HG03045 (cell line): ENCODE measurements at regions not wholly inside any gene's neighbourhood (a gene's known extent, or its start where the extent isn't known, plus 50 kb on each side); places are given as distances from the start of the nearest gene placed in this dataset.
"Not testable (repeated sequence)": the region's sequence is repeated elsewhere in the genome, so short reads cannot be mapped to it uniquely, and the experiment has no call there.

Source experiments
- ATAC-seq: cut with Tn5 transposase; IDR thresholded peaks from one replicate; pipeline ENCODE4 v1.9.1; 2021; ENCODE audit warnings: mild to moderate bottlenecking, moderate library complexity; ENCODE audit not compliant: unreplicated experiment

DNA sequence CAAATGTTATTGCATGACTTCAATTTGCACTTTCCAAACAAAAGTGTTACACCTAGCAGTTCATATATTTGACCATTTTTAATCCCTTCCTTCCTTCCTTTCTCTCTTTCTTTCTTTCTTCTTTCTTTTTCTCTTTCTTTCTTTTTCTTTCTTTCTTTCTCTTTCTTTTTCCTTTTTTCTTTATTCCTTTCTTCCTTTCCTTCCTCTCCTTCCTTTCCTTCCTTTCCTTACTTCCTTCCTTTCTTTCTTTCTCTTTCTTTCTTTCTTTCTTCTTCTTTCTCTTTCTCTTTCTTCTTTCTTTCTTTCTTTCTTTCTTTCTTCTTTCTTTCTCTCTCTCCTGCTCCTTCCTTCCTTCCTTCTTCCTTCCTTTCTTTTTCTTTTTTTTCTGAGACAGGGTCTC is 146.7 kb upstream of the ALKAL2 start:
- no peak for ATAC-seq

DNA sequence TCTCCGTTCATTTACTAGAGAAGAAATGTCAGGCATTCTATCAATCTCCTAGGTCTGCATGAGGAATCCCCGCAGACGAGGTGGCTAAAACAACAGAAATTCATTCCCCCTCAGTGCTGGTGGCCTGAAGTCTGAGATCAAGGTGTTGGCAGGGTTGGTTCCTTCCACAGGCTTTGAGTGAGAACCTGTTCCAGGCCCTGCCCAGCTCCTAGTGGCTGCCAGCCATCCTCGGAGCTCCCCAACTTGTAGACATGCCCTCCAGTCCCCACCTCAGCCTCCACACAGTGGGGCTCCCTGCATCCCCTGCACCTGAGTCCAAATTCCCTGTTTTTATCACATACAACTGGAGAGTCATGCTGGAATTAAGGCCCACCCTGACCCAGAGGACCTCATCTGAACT is 145.3 kb upstream of the ALKAL2 start:
- no peak for ATAC-seq

DNA sequence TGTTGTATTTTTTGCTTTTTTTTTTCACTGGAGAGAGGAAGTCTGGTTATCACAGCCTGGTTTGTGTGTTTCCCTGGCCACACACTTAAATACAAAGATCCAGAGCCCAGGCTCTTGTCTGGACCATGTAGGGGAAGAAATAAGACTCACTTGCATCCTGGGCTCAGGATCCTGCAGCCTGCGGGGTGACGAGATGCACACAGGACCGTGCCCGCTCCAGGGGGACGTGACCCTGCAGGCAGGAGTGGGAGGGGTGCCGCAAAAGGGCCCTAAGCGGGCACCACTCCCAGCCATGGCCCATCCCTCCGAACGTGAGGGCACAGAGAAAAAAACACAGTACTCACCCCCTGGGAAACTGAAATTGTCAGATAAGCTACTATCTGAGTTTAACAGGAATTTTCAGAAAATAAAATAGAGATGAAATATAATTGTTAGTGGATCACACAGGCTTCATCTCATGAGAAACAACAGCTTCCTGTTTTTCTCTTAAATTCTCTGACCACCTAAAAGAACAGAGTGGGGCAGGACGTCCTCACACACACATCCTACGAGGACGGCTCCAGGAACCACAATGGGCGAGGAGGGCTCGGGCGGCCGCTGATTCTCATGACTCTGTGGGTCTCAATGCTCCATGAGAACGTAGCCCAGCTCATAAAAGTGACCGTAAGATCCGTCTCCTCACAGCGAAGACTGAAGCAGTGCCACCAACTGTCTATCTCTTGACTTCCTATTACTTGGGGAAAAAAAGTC is 142.6 kb upstream of the ALKAL2 start:
- ATAC-seq = no peak

GRCh38 chr2:429575-430254 is 141.8 kb upstream of the ALKAL2 start:
- ATAC-seq = no peak

DNA sequence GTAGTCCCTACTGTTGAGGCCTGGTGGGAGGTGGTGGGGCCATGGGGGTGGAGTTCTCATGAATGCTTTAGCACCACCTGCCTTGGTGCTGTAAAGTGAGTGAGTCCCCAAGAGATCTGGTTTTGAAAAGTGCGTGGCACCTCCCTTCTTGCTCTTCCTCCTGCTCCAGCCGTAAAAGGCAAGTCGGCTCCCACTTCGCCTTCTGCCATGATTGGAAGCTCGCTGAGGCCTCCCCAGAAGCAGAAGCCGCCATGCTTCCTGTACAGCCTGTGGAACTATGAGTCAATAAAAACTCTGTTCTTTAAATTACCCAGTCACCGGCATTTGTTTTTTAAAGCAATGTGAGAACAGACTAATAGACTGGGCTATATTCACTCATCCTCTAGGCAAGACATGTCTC is 141.3 kb upstream of the ALKAL2 start:
- ATAC-seq = no peak

- ATAC-seq = no peak
Observed at GRCh38 chr2:428591-428990, 140.7 kb upstream of the ALKAL2 start.

DNA sequence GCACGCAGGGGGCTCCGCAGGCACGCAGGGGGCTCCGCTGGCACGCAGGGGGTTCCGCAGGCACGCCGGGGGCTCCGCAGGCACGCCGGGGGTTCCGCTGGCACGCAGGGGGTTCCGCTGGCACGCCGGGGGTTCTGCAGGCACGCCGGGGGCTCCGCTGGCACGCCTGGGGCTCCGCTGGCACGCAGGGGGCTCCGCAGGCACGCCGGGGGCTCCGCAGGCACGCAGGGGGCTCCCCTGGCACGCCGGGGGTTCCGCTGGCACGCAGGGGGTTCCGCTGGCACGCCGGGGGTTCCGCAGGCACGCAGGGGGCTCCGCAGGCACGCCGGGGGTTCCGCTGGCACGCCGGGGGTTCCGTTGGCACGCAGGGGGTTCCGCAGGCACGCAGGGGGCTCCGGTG is 138.8 kb upstream of the ALKAL2 start:
- ATAC-seq = not testable (repeated sequence)

DNA sequence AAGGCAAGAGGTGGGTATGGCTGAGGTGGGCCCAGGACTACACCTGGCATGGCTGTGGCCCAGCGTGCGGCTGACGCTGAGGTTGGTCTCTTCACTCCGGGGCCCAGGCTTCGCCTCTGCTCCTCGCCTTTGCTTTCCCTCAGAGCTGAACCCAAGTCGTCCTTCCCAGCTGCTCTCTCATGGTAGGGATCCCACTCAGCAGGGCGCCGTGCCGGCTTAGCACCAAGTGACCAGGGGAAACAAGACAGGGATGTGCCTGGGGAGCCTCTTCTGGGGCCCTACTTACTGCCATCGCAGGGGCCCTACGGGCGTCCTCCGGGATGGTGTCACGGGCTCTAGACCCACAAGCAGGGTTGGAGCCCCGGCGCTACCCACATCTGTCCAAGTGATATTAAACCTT is 138.1 kb upstream of the ALKAL2 start:
- ATAC-seq = no peak

GRCh38 chr2:425243-425642 is 137.4 kb upstream of the ALKAL2 start:
- ATAC-seq = no peak

GRCh38 chr2:424306-425171 is 136.6 kb upstream of the ALKAL2 start:
- no peak for ATAC-seq

DNA sequence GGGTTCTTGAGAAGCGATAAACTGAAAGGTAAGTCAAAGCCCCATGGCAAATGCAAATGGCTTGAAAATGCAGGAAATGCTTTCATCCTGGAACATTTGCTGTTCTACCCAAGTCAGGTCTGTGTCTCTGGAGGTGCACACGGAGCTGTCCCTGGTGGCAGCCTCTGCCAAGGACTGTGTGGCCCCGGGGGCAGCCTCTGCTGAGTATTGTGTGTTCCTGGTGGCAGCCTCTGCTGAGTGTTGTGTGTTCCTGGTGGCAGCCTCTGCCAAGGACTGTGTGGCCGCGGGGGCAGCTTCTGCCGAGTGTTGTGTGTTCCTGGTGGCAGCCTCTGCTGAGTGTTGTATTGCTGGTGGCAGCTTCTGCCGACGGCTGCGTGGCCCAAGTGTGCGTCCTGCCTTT is 135.6 kb upstream of the ALKAL2 start:
- no peak for ATAC-seq

GRCh38 chr2:422676-423435 is 135.0 kb upstream of the ALKAL2 start:
- ATAC-seq = no peak

GRCh38 chr2:421406-421805 is 133.5 kb upstream of the ALKAL2 start:
- no peak for ATAC-seq

DNA sequence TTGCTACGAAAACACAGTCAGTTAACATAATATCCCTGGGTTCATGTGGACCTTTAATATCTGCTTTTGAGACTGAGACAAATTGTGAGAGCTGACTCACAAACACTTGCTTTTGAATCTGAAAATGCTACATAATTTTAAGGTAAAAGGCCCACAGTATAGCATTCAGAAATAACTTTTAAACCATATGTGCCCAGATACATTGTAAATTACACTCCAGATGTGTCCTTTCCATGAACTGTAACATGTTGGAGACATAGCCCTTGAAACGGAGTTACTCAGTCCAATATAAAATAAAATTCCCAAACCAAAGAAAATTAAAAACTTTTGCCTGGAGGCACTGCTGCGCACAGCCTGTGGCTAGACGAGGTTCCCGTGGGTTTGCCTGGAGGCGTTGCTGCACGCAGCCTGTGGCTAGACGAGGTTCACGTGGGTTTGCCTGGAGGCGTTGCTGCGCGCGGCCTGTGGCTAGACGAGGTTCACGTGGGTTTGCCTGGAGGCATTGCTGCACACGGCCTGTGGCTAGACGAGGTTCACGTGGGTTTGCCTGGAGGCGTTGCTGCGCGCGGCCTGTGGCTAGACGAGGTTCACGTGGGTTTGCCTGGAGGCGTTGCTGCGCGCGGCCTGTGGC is 131.9 kb upstream of the ALKAL2 start:
- ATAC-seq = no peak

DNA sequence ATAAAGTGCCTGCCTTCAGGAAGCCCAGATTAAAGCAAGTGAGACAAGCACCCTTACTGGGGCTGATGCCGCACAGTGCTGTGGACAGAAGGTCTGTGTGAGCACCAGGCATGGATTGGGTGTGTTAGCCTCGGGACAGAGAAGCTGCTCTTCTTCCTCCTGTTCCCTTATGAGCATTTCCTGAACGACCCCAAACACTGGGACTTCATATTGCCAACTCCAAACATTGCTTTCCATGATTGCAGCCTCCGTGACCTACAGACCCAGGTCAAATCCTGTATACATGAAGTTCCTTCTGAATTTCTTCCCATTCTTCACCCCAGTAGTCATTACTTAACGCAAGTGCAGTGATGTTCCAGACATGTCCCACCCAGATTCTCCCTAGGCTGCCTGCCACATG is 129.8 kb upstream of the ALKAL2 start:
- ATAC-seq = no peak

- no peak for ATAC-seq
Observed at GRCh38 chr2:417006-417405, 129.1 kb upstream of the ALKAL2 start.

- no peak for ATAC-seq
Observed at GRCh38 chr2:415986-416610, 128.2 kb upstream of the ALKAL2 start.

- ATAC-seq = no peak
Observed at GRCh38 chr2:409523-409922, 121.6 kb upstream of the ALKAL2 start.

- no peak for ATAC-seq
Observed at GRCh38 chr2:407630-408029, 119.7 kb upstream of the ALKAL2 start.

DNA sequence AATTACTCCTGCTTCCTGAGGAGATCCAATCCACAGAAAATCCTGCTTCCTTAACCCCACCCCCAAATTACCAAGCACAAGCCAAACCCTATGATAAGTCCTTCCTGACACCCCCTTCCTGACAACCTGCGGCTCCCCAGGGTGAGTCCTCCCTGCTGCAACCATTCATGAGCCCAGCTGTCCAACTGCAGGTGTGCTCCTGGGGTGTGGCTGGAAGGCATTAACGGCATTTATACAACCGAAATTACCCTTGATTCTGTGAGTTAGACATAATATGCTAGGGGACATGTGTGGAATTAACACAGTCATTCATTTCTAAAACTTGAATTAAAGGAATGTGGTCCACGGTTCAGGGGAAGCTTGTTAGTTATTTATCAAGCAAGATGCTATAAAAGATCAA is 119.0 kb upstream of the ALKAL2 start:
- no peak for ATAC-seq
